Erythroblast (primary cell): ENCODE measurements at regions not wholly inside any gene's neighbourhood (a gene's known extent, or its start where the extent isn't known, plus 50 kb on each side); places are given as distances from the start of the nearest gene placed in this dataset.

ENCODE experiments used
- GATA1 ChIP-seq: IDR thresholded peaks from 2 replicates; pipeline ENCODE4 v1.6.1; 2011; ENCODE audit warnings: low read depth, mild to moderate bottlenecking, control low read depth, low read length, moderate library complexity
- POLR2A ChIP-seq: IDR thresholded peaks from 2 replicates; pipeline ENCODE4 v1.6.1; 2011; ENCODE audit warnings: mild to moderate bottlenecking, low read length

DNA sequence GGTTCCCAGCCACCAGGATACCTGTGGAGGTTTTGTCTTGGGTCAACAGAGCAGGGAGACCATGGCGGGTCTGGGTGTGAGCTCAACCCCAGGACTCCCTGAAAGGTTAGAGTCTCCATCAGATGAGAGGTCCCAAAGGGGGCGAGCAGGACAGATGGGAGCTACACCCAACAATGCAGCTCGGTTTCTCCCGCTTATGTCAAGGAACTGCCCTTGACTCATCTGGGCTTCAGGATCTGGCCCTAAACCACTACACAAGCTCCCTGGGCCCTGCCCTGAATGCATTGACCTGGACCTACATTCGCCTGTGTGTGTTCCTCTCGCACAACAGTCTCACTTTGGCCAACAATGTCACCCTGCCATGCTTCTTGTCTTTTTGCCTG lies 57.6 kb upstream of the SYNDIG1 start:
- no peak for TF ChIP-seq POLR2A
- no peak for TF ChIP-seq GATA1
